ENCODE measurements at regions not wholly inside any gene's neighbourhood (a gene's known extent, or its start where the extent isn't known, plus 50 kb on each side); places are given as distances from the start of the nearest gene placed in this dataset.

DNA sequence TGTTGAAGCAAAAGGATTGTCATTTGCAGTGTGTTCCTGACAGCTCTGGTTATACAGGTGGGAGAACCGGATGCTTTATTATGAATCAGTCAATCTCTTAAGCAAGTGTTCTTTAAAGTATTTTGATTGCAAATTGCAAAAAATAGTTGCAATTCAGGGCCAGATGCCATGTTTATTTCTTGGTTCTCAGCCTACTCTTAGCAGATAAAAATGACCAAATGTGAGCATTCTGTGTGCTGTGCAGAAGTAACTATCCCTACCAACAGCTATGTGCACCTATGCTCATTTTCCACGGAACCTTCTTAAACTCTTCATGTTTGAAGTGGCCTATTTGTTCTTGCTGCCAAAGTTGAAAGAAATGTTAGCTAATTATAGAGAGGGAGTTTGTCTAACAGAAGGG, 262.3 kb upstream of the RASGRP1 start:
- TF ChIP-seq TCF12 (IDR thresholded peaks at IDR 0.05), result no peak
- no peak for TF ChIP-seq MXI1 (IDR thresholded peaks at IDR 0.05; ENCODE audit: low read depth, low read length)
- no peak for TF ChIP-seq SMC3 (IDR thresholded peaks at IDR 0.05; ENCODE audit: low read depth, low read length)
- no peak for TF ChIP-seq TAF1 (IDR thresholded peaks at IDR 0.05; ENCODE audit: borderline replicate concordance, low read depth, low read length)
- TF ChIP-seq JUND (IDR thresholded peaks at IDR 0.05), result no peak
- TF ChIP-seq NFIC (IDR thresholded peaks at IDR 0.05; ENCODE audit: borderline replicate concordance), result no peak
- TF ChIP-seq CHD2 (IDR thresholded peaks at IDR 0.05; ENCODE audit: low read length, partially characterized antibody), result no peak
- no peak for TF ChIP-seq RAD21 (IDR thresholded peaks at IDR 0.05; ENCODE audit: low read length)
- TF ChIP-seq GATA2 (CRISPR knock-in tag; IDR thresholded peaks at IDR 0.05), result no peak
- TF ChIP-seq REST (IDR thresholded peaks at IDR 0.05; ENCODE audit: low read depth, low read length), result no peak
- TF ChIP-seq FOSL2 (IDR thresholded peaks at IDR 0.05; ENCODE audit: borderline replicate concordance, low read depth), result no peak
- no peak for TF ChIP-seq EZH2phosphoT487 (IDR thresholded peaks at IDR 0.05; ENCODE audit: borderline replicate concordance, low read depth)
- TF ChIP-seq CTCF (IDR thresholded peaks at IDR 0.05), result no peak
- no peak for TF ChIP-seq FOXM1 (IDR thresholded peaks at IDR 0.05; ENCODE audit: low read depth)
- TF ChIP-seq ZBTB33 (IDR thresholded peaks at IDR 0.05; ENCODE audit: borderline replicate concordance, low read depth), result no peak
- TF ChIP-seq MEF2A (IDR thresholded peaks at IDR 0.05; ENCODE audit: borderline replicate concordance, low read depth), result no peak
- TF ChIP-seq NRF1 (IDR thresholded peaks at IDR 0.05; ENCODE audit: low read depth, low read length), result no peak
- TF ChIP-seq SIN3A (IDR thresholded peaks at IDR 0.05; ENCODE audit: borderline replicate concordance, low read depth, low read length), result no peak
- DNase-seq, result no peak
- H3K4me3 ChIP-seq (ENCODE audit: low read depth in 2 of 2, low read length in 1 of 2), result no peak overlapping the region
- no peaks in the 10 kb centered on the region for H3K9me3 ChIP-seq
- POLR2A ChIA-PET, result no interaction called here
- no peaks in the 10 kb centered on the region for H3F3A ChIP-seq (replicated peaks; ENCODE audit: insufficient read depth)
- CTCF ChIA-PET, result interaction anchor here (1.1 to 1.6 kb wide), 2 partner anchors 10 to 164 kb away, joined by 3 to 5 read pairs; no protein-coding TSS in a partner anchor
- H3K9me2 ChIP-seq, result no peaks in the 10 kb centered on the region
- no peaks in the 10 kb centered on the region for H3K27me3 ChIP-seq (ENCODE audit: insufficient read depth)
- no peaks in the 10 kb centered on the region for H4K20me1 ChIP-seq (ENCODE audit: insufficient read depth)
- 100% methylated on average over 2 of the region's 2 CpGs for WGBS (ENCODE audit: low lambda C conversion rate)
- no peak overlapping the region for H2AFZ ChIP-seq (ENCODE audit: low read depth)
- no peak overlapping the region for H3K27ac ChIP-seq (ENCODE audit: low read depth in 2 of 2, low read length in 1 of 2)
- H3K79me2 ChIP-seq (ENCODE audit: insufficient read depth), result no peaks in the 10 kb centered on the region
- no peak overlapping the region for H3K4me2 ChIP-seq
- no peak overlapping the region for H3K9ac ChIP-seq
- no peaks in the 10 kb centered on the region for H3K36me3 ChIP-seq (replicated peaks in 1 of 2; ENCODE audit: control insufficient read depth in 1 of 2, insufficient read depth in 2 of 2, low read length in 1 of 2)
- no peaks in the 10 kb centered on the region; a peak in 2 of 4 replicates for H3K4me1 ChIP-seq (ENCODE audit: control insufficient read depth in 1 of 2, insufficient read depth in 2 of 2, low read depth in 1 of 2, low read length in 1 of 2)

Measured in SK-N-SH (cell line).